OCI-LY3 (cell line): ENCODE measurements at regions not wholly inside any gene's neighbourhood (a gene's known extent, or its start where the extent isn't known, plus 50 kb on each side); places are given as distances from the start of the nearest gene placed in this dataset.

Experiments used
- H2AFZ ChIP-seq: fragments of 200-600, 300-600 bp; shearing (Covaris generic); 2 replicates; pipeline ENCODE4 v1.6.0; 2014; ENCODE audit warnings: antibody characterized with exemption, low read depth, low read length
- H3K27ac ChIP-seq: fragments of 200-600, 300-600 bp; sonication (generic); 2 replicates; pipeline ENCODE4 v1.5.1; 2014; ENCODE audit warnings: mild to moderate bottlenecking, low read length, moderate library complexity, mixed read lengths
- H3K27me3 ChIP-seq: fragments of 200-600, 300-600 bp; sonication (generic); 2 replicates; pipeline ENCODE4 v1.6.1; 2014; ENCODE audit warnings: low read depth, low read length, mixed read lengths
- H3K36me3 ChIP-seq: fragments of 200-600, 300-600 bp; sonication (generic); replicated peaks from 2 replicates; pipeline ENCODE3; 2014; ENCODE audit warnings: low read depth, low read length, mixed read lengths
- H3K4me1 ChIP-seq: fragments of 300-600, 200-600 bp; sonication (generic); 2 replicates; pipeline ENCODE4 v1.6.1; 2014; ENCODE audit warnings: low read length, mixed read lengths
- H3K4me2 ChIP-seq: fragments of 200-600, 300-600 bp; sonication (generic); 2 replicates; pipeline ENCODE4 v1.6.1; 2014; ENCODE audit warnings: low read length, mixed read lengths
- H3K4me3 ChIP-seq: fragments of 300-600, 200-600 bp; sonication (generic); 2 replicates; pipeline ENCODE4 v1.5.1; 2014; ENCODE audit warnings: antibody characterized with exemption, mild to moderate bottlenecking, low read length, moderate library complexity
- H3K79me2 ChIP-seq: fragments of 300-600, 200-600 bp; shearing (Covaris generic); 2 replicates; pipeline ENCODE4 v1.6.1; 2014; ENCODE audit warnings: mild to moderate bottlenecking, low read length, mixed read lengths
- H3K9ac ChIP-seq: fragments of 300-600, 200-600 bp; shearing (Covaris generic); 2 replicates; pipeline ENCODE4 v1.6.0; 2014; ENCODE audit warnings: mild to moderate bottlenecking, low read length, moderate library complexity
- H3K9me3 ChIP-seq: fragments of 200-600, 300-600 bp; shearing (Covaris generic); 2 replicates; pipeline ENCODE4 v1.6.1; 2014; ENCODE audit warnings: low read length, mixed read lengths; ENCODE audit not compliant: insufficient read depth
- H4K20me1 ChIP-seq: fragments of 200-600, 300-600 bp; sonication (generic); 2 replicates; pipeline ENCODE4 v1.6.1; 2016; ENCODE audit warnings: low read length, mixed read lengths; ENCODE audit not compliant: insufficient read depth
- CTCF ChIP-seq: fragments of 200-600, 300-600 bp; sonication (generic); IDR thresholded peaks from 2 replicates; pipeline ENCODE4 v1.5.1; 2014; ENCODE audit warnings: antibody characterized with exemption, low read length, low read depth
- EZH2phosphoT487 ChIP-seq: fragments of 200-600 bp; shearing (Covaris generic); IDR thresholded peaks from 2 replicates; pipeline ENCODE4 v1.6.1; 2018; ENCODE audit warnings: antibody characterized with exemption, mixed run types, low read depth

GRCh38 chr3:74824366-74824765 is 209.9 kb upstream of the CNTN3 start:
- H3K4me3 ChIP-seq = no peak overlapping the region
- no peak overlapping the region for H2AFZ ChIP-seq
- no peaks in the 10 kb centered on the region for H3K27me3 ChIP-seq
- no peaks in the 10 kb centered on the region for H4K20me1 ChIP-seq
- no peaks in the 10 kb centered on the region for H3K79me2 ChIP-seq
- H3K4me2 ChIP-seq = no peak overlapping the region
- no peak overlapping the region for H3K9ac ChIP-seq
- H3K4me1 ChIP-seq = no peaks in the 10 kb centered on the region
- no peak overlapping the region for H3K27ac ChIP-seq
- no peaks in the 10 kb centered on the region for H3K36me3 ChIP-seq
- TF ChIP-seq EZH2phosphoT487 (no peak), CTCF (no peak)
- no peaks in the 10 kb centered on the region for H3K9me3 ChIP-seq

- Histone ChIP-seq H3K9me3 (no peaks in the 10 kb centered on the region), H3K27me3 (no peaks in the 10 kb centered on the region), H3K4me2 (no peak overlapping the region), H3K4me1 (no peaks in the 10 kb centered on the region), H3K4me3 (no peak overlapping the region), H3K9ac (no peak overlapping the region), H4K20me1 (no peaks in the 10 kb centered on the region), H2AFZ (no peak overlapping the region), H3K27ac (no peak overlapping the region), H3K79me2 (no peaks in the 10 kb centered on the region), H3K36me3 (no peaks in the 10 kb centered on the region)
- TF ChIP-seq CTCF (no peak), EZH2phosphoT487 (no peak)
Measured at GRCh38 chr3:74814181-74814580, 199.7 kb upstream of the CNTN3 start.

GRCh38 chr3:74812756-74813155 is 198.3 kb upstream of the CNTN3 start:
- no peak overlapping the region for H3K4me3 ChIP-seq
- no peaks in the 10 kb centered on the region for H3K4me1 ChIP-seq
- H3K27me3 ChIP-seq = no peaks in the 10 kb centered on the region
- no peak overlapping the region for H3K9ac ChIP-seq
- no peaks in the 10 kb centered on the region for H4K20me1 ChIP-seq
- H3K27ac ChIP-seq = no peak overlapping the region
- H3K79me2 ChIP-seq = no peaks in the 10 kb centered on the region
- no peaks in the 10 kb centered on the region for H3K9me3 ChIP-seq
- no peak overlapping the region for H2AFZ ChIP-seq
- H3K4me2 ChIP-seq = no peak overlapping the region
- H3K36me3 ChIP-seq = no peaks in the 10 kb centered on the region
- TF ChIP-seq CTCF = no peak
- no peak for TF ChIP-seq EZH2phosphoT487

GRCh38 chr3:74808506-74809275 is 194.2 kb upstream of the CNTN3 start:
- no peaks in the 10 kb centered on the region for H3K27me3 ChIP-seq
- no peaks in the 10 kb centered on the region for H3K4me1 ChIP-seq
- no peaks in the 10 kb centered on the region for H4K20me1 ChIP-seq
- H3K9ac ChIP-seq = no peak overlapping the region
- no peak overlapping the region for H2AFZ ChIP-seq
- no peaks in the 10 kb centered on the region for H3K36me3 ChIP-seq
- no peaks in the 10 kb centered on the region for H3K9me3 ChIP-seq
- H3K4me3 ChIP-seq = no peak overlapping the region
- H3K4me2 ChIP-seq = no peak overlapping the region
- H3K27ac ChIP-seq = no peak overlapping the region
- H3K79me2 ChIP-seq = no peaks in the 10 kb centered on the region
- TF ChIP-seq CTCF (no peak), EZH2phosphoT487 (no peak)
